GM18861 (cell line): ENCODE measurements at regions not wholly inside any gene's neighbourhood (a gene's known extent, or its start where the extent isn't known, plus 50 kb on each side); places are given as distances from the start of the nearest gene placed in this dataset.

ENCODE experiments used
- ATAC-seq: cut with Tn5 transposase; IDR thresholded peaks from one replicate; pipeline ENCODE4 v1.9.1; 2021; ENCODE audit not compliant: unreplicated experiment

DNA sequence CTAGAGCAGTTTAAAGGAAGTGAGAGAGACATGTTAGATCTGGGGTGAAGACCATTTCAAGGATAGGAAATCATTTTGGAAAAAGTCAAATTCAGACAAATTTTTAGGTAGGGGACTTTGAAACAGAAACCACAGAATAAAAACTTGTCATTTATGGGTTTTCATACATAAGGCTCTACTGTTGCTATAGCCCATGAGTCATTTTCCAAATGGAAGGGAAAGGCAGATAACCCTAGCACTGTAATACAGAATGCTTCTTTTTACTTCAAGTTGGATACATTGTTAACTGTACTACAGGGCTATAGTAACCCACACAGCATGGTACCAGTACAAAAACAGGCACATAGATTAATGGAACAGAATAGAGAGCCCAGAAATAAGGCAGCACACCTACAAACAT lies 455.4 kb downstream of the EBF1 start:
- ATAC-seq: no peak

DNA sequence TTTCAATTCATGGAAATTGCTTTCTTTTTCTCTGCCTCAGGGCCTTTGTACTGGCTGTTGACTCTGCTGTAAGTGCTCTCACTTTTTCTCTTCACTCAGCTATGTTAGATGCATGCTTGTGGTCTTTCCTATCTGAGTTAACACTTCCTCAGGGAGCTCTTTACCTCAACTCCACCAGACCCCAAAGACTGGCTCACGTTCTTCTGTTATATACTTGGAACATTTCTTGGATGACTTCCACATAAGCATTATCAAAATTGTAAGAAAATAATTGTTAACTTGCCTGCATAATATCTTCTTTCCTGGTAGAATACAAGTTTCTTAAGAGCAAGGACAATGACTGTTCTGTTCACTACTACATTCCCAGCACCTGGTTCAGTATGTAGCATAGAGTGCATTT lies 455.9 kb downstream of the EBF1 start:
- ATAC-seq: no peak

DNA sequence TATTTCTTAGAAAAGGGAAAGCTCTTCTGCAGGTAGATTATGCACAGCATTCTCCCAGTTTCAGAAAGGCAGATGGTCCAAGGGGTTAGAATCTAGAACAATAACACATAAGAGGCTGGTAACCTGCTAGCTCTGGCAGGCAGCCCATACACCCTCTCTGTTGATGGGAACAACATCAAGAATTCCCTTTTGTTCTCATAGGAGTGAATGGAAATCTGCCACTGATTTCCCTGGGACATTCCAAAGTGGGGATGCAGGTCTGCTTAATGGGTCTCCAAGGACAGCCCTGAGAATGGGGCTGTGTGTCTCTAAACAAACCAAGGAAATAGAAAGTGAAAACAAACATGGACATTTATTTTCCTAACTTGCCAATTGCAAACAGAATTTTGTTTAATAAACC lies 456.8 kb downstream of the EBF1 start:
- no peak for ATAC-seq

DNA sequence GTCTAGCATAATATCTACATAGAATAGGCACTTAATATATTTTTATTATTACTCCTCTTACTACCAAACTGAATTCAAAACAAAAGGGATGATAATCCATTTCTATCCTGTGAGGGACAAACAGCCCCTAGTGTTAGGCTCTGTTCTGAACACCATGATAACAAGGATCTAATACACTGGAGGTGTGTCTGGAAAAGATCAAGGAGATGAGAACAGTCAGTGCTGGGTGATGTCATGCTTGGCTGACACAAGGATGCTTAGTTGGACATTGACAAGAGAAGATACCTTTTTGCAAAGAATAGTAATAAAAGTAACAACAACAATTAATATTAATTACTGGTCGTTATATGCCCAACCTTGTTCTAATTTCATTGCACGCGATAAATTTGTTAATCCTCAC lies 458.7 kb downstream of the EBF1 start:
- no peak for ATAC-seq

DNA sequence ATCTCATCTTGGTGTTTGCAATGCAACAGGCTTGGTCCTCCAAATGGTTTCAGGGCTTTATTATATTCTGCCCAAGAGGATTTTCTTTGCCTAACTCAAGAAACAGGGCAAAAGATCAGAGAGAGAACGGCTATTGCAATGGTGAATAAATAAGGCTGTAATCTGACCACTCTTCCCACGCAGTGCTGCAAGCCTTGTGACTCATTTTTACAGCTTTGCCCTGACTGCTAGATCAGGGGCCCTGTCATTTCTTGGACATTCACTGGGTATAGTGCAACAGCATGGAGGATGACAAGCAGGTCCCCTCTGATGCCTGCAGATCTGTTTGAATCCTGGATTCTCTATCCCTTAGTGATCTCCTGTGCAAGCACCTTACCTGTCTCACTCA lies 459.1 kb downstream of the EBF1 start:
- no peak for ATAC-seq

DNA sequence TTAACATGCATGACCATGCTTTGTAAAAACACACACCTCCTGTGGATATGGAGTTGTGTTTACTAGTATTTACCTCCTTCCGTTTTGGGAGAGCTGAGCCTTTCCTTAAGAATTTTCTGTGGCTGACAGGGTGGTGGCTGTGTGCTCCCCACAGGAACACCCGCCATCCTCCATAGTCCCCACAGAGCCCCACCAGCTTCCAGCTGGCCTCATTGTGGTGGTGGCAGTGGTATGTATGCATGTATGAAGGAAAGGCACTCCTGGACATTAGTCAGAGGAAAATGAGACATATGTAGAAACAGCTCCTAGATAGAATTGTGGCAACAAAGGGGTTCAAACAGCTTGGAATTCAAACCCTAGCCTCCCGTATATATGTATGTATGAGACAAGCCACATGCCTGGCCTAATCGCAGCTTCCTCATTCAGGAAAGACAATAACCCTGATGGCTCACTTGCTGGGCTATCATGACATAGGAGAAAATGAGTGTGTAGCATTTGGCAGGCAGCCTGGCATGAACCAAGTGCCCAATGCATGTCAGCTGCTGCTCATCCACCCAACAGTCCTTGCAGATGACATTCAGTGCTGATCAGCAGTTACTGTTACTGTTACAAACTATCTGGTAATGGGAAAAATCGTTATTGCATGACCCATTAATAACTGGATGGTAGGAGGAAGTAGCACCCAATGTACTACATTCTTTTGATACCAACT lies 459.7 kb downstream of the EBF1 start:
- no peak for ATAC-seq

DNA sequence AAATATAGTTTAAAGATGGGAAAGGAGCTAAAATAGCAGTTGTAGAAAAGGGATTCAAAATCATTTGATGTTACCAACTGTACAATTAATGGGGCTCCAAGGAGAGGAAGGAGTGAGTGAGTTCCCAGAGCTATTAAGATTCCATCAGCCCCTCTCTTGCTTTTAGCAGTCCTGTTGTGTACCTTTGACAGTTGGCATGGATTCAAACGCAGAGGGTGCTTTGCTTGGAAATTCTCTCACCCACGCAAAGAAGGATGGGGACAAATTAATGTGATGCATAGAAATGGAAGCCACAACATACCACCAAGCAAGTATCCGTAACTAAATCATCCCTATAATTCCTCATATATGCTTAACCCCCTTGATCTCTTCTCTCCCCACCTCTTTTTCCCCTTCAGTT lies 461.3 kb downstream of the EBF1 start:
- no peak for ATAC-seq

DNA sequence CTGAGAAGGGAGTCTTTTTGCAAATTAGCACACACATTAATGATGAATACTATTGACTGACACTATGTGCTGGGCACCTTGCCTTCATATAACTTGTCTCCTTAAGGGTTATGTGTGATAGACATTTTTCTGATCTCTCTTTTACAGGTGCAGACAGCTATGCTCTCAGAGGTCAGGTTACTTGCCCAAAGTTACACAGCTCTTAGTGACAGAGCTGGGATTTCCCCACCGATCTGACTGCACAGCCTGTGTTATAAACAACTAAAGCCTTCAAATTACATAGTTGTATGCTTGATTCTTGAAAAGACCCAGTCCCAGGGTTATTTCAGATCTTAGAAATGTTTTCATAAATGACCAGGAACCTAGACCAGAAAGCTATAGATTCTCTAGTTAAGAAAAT lies 462.7 kb downstream of the EBF1 start:
- no peak for ATAC-seq

DNA sequence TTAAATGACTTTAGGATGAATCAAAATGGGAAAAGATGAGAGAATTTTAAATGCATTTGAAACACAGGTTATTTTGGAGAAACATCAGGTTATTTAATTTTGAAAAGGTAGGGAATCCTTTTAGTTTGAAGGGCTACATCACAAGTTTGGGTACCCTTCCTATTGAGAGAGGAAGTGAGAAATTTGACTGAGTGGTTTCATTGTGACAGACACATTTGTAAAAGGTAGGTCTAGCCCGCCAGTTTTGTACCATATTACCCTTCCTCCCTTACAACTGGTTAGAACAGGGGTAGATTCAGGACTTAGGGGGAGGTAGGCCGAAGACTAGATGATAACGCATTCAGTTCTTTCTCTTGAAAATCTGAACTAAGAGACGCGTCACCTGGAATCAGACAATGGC lies 464.2 kb downstream of the EBF1 start:
- ATAC-seq: no peak

DNA sequence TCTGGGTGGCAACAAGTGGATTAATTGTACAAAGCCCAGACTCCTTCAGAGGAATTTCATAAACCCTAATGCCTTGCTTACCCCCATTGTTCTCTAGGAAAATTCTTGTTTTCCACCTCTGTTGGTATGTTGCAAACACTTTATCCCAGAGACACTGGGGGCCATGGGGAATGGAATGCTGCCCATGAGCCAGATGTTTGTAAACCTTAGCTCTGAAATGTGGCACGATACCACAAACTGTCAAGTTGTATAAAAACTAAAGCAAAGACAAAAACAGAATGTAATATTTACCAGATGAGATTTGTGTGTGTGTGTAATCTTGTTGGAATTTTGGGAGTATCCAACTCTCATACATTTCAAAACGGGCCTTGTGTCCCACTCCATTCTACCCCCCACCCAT lies 465.0 kb downstream of the EBF1 start:
- no peak for ATAC-seq

DNA sequence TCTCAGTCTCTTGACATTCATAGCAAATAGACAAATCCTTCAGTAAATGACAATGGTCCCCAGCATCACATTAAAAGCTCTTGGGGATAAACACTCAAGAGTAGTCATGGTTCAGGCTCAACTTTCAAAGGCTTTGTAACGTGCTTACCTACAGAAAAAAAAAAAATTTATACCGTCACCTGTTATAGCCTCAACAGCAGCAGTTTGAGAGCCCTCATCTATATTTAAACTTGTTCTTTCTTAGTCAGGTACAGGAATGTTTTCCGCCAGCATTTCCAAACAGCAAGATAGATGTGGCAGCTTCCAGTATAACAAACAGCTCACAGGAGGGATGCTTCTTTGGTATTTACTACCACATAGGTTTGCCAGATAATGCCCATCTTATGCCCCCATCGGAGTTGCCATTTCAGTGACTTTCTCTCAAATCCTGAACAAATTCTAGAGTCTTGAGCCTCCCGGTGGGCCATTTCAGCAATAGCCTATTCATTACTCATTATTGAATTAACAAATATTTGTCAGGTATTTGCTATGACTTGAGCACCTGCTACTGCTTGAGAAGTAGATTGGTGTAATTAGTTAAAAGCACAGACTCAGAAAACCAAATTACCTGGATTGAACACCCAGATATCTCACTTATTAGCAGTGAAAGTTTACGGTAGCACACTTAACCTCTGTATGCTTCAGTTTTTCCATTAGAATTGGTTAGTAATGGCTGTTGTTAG lies 470.0 kb downstream of the EBF1 start:
- no peak for ATAC-seq

DNA sequence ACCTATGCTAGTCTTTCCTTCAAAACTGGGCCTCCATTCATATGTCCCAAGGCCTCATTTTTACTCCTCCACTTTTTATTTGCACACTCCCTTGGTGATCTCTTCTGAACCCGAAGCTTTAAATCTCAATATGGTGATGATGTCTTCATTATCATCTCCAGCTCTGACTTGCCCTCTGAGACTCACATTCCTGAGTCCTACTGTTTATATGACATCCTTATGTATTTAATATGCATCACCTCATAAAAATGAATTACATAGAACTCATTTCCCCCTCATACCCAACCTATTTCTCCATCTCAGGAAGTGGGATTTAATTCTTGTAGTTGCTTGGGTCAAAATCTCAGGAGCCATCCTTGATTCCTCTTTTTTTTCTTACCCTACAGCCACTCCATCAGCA lies 473.0 kb downstream of the EBF1 start:
- ATAC-seq: no peak

DNA sequence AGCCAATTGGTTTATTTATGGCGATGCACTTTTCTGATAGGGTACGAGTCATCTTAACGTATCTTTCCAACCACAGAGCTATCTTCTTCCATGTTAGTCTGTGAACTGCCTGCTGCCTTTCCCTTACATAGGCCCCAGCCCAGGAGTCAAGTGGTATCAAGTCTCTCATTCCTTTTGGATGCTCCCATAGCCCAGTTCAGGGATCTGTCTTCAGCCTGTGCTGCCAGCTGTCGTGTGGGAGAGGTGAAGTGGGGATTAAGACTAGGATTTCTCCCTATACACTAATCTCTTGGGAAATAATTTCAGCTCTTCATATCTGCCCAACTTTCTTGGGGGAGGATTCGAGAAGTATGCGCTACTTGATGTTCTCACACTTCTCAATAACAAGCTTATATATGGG lies 475.7 kb downstream of the EBF1 start:
- no peak for ATAC-seq

DNA sequence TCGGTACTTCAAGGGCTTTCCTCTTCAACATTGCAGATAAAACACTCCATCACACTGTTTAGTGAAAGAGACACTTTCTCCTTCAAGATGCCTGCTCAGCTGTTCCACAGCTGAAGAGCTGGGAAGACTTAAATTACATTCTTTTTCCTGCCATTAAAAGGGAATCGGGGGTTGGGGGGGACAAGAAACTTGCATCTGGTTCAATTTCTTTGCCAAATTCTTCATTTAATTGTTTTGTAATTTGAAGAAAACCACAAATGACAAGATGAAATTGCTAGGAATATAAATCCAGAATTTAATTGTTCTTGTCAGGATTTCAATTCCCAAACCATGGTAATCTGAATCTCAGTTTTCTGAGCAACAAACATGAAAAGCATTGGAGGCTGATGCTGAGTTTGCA lies 478.3 kb downstream of the EBF1 start:
- ATAC-seq: no peak

DNA sequence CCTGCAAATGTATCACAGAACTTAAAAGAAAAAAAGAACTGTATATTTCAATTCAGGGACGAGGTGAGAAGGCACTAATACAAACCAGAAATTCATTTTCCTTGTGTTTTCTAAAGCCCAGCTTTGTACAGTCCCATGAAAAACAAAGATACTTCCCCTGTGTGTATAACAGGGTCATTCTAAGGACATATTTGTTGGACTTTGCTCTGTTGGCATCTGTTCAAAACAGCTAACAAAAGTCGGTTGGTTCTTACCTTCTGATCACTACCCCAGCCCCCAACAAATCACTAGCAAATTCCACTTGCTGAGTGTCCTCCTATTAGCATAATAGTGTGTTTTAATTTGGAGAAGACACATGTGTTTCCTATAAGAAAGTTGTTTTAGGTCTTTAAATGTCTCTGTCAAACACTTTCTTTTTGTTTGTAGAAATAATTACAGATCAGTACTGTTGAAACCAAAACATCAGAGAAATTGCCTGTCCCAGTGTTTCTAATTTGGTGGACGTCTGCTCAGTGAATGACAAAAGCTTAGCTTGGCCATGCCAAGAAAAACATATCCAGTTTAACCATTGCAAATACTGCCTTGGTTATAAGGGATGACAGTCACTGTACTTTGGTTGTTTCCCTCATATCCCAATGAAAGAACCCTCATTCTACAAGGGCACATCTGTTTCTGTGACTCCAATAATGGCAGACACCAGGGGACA lies 480.5 kb downstream of the EBF1 start:
- no peak for ATAC-seq

DNA sequence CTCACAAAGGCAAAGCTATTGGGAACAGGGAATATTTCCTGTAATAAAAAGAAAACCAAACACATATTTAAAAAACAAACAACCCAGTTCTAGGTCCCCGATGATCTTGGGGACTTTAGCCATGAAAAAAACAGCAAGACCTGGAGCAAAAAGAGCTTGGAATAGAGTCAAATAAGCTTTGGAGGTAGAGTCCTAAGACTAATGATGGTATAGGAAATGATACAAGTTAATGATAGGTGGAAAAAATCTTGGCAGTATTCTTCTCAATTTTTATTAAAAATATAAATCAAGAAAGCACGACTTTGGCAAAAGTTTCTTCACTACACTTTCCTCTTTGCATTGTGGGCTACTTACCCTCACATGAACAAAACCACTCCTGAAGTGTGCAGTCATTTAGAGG lies 481.5 kb downstream of the EBF1 start:
- no peak for ATAC-seq

DNA sequence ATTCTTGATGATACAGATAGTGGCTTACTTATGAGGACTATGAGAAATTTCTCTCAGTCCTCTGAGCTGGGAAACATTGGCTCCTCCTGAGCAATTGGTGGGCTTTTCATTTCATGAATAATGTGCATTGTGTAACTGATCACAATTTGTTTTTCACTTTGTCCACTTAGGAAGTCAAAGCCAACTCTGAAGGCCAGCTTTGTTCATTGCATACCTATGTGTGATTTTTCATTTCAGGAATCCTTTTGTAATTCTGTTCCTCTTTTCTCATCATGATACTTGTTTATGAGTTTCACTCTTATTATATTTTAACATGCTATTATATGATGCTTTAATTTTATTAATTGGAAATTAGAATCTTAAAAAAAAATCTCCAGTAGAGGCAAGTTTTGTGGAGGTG lies 483.0 kb downstream of the EBF1 start:
- ATAC-seq: no peak

DNA sequence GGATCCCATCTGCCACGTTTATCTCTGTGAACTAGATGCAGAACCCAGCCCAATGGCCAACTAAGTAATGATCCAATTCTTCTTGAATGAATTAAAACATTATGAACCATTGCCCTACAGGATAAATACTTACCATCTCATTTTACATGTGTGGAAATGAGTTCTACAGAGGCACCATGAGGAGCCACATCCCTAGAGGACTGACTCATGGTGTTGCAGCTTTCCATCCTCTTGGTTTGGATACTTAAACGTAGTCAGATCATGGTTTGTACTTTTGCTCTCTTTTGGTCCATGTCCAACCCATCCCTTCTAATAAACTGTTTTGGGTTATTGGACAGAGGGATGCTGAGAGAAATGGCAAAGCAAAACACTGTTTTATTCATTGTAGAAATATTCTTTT lies 484.8 kb downstream of the EBF1 start:
- no peak for ATAC-seq

DNA sequence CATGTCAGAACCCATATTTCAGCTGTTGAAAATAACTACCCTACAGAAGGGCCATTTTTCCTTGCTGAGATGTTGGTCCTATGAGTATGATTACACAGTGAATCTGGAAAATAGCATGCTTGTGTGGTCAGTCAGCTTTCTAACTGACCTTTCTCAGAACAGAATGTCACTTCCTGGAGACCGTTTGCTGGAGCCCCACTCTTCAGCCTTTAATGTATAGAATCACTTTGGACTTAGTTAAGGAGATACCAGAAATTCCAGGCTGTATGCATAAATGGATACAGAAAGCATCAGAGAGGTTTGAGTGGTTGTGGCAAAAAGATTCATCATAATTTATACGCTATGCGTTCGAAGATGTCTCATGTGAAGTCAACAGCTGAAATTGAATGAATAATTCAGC lies 488.1 kb downstream of the EBF1 start:
- no peak for ATAC-seq

DNA sequence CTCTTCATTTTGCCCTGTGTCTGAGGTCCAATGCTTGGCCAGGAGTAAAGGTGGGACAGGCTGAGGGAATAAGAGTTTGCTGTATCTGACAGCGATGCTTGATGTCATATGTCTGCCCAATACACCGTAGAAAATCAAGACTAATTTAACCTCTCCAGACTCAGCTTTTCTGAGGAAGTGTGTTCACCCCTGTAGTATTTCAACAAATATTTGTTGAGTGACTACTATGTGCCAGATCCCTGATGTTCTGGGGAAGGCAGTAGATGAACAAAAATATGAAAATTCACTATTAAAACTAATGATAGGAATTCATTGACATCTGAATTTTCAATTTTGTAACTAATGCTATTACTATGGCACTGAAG lies 489.7 kb downstream of the EBF1 start:
- no peak for ATAC-seq

DNA sequence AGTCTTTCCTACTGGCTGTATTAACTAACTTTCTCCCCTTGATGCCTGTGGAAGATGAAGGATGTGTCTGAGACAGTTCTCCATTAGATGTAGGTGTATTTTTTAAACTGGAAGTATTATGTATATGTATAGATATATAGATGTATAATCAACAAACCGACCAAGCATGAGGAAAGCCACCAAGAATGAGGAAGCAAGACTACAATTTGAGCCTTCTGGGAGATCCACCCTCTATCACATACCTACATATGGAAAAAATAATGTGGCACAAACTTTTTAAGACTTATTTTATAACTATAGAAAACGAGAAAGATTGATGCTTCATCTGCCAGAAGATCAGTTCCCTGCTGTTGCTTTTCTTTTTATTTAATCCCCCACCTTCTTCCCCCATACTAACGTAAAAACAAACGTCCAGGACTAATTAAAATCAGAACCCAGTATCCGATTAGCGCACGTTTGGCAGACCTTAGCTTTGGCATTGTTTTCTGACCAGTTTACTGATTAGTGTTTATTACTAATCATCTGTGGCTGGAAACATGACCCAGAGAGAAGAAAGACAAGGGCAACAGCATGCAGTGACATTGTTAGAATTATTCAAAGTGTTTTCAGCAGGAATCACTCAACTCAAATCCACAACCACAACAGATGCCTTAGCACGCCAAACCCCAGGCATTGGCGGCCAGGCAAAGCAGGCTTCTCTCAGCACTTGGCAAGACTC lies 490.2 kb downstream of the EBF1 start:
- no peak for ATAC-seq

DNA sequence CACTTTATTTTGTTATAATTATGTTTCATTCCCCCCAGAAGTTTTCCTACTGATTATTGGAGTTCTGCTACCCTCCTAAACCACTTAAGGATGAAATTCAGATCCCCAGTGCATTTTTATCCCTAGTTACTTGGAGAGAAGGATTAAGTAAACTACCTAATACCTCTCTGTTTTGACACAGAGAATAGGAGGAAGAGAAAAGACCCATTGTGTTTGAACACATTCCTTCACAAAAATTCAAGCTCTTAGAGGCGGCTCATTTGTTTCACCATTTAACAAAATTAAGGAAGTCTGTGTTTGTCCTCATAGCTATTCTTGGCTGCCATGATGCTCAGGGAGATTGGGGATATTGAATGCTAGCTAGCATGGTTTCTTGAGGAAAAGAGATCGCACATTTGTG lies 492.6 kb downstream of the EBF1 start:
- no peak for ATAC-seq
